Endothelial cell of umbilical vein (primary cell): ENCODE measurements at regions not wholly inside any gene's neighbourhood (a gene's known extent, or its start where the extent isn't known, plus 50 kb on each side); places are given as distances from the start of the nearest gene placed in this dataset.

ENCODE experiments used
- BruUV-seq: library from RNA; stranded (reverse); fragments of 400-500 nt; replicated peaks from 2 replicates; lab custom pipeline; 2021; lab: Mats Ljungman, UMichigan
- CTCF ChIA-PET: fragments of 300-600, 350-600 bp; sonication (Branson Sonifier 250); formaldehyde crosslinking; loops from one replicate; lab custom pipeline; 2021; ENCODE audit warnings: antibody characterized with exemption, inconsistent platforms; lab: Charles Lee
- POLR2A ChIA-PET: fragments of 300-600, 350-600 bp; sonication (Branson Sonifier 250); formaldehyde crosslinking; loops from one replicate; lab custom pipeline; 2021; ENCODE audit warnings: antibody characterized with exemption, inconsistent platforms; lab: Charles Lee
- DNase-seq: peaks from one replicate; pipeline ENCODE4 v3.0.0-alpha.2; 2011; ENCODE audit warnings: low read depth, low spot score
- FAIRE-seq: peaks from 2 replicates; lab custom pipeline; 2011; peaks lifted over from hg19 to GRCh38; lab: Jason Lieb, UNC
- H2AFZ ChIP-seq: 2 replicates; pipeline ENCODE4 v1.6.0; 2012; ENCODE audit warnings: low read depth, low read length, control low read depth, inconsistent platforms
- H3K27ac ChIP-seq: 2 replicates; pipeline ENCODE4 v1.5.1; 2011; ENCODE audit warnings: low read depth, mild to moderate bottlenecking, control low read depth, low read length, moderate library complexity; ENCODE audit not compliant: insufficient read depth
- H3K27me3 ChIP-seq, 2 experiments: 2 replicates each; pipeline versions ENCODE4 v1.6.0 to v1.6.1; 2011; ENCODE audit warnings: low read length in 2 of 2, mixed read lengths in 1 of 2; ENCODE audit not compliant: control insufficient read depth in 2 of 2, insufficient read depth in 2 of 2
- H3K36me3 ChIP-seq, 2 experiments: 2 replicates in 1 of 2; 3 replicates in 1 of 2; pipeline ENCODE4 v1.5.1; 2011; ENCODE audit warnings: low read length in 2 of 2, mild to moderate bottlenecking in 1 of 2, moderate library complexity in 1 of 2; ENCODE audit not compliant: control insufficient read depth in 2 of 2, insufficient read depth in 2 of 2; ENCODE audit errors: extremely low read depth in 1 of 2
- H3K4me1 ChIP-seq: 3 replicates; pipeline ENCODE4 v1.5.1; 2011; ENCODE audit warnings: mild to moderate bottlenecking, low read length; ENCODE audit not compliant: control insufficient read depth, insufficient read depth; ENCODE audit errors: extremely low read depth
- H3K4me2 ChIP-seq: 2 replicates; pipeline ENCODE4 v1.6.1; 2011; ENCODE audit warnings: low read length, control low read depth, mixed read lengths; ENCODE audit not compliant: insufficient read depth
- H3K4me3 ChIP-seq, 3 experiments: fragments of 200-600 bp in 1 of 3; sonication (generic), shearing (Covaris generic) in 1 of 3; replicated peaks in 1 of 3; 2 replicates each; pipeline ENCODE4 v1.5.1; 2011 to 2016; ENCODE audit warnings: control low read depth in 3 of 3, low read length in 3 of 3, mild to moderate bottlenecking in 2 of 3, inconsistent platforms in 1 of 3, low read depth in 1 of 3, moderate library complexity in 1 of 3; ENCODE audit not compliant: insufficient read depth in 1 of 3
- H3K79me2 ChIP-seq: 2 replicates; pipeline ENCODE4 v1.6.0; 2012; ENCODE audit warnings: low read length, inconsistent platforms; ENCODE audit not compliant: control insufficient read depth, insufficient read depth
- H3K9ac ChIP-seq: replicated peaks from 2 replicates; pipeline ENCODE3; 2011; ENCODE audit warnings: low read length, control low read depth; ENCODE audit not compliant: insufficient read depth; ENCODE audit errors: extremely low read depth
- H3K9me1 ChIP-seq: replicated peaks from 3 replicates; pipeline ENCODE4 v1.6.0; 2011; ENCODE audit warnings: mild to moderate bottlenecking, low read length; ENCODE audit not compliant: control insufficient read depth, insufficient read depth; ENCODE audit errors: extremely low read depth
- H3K9me3 ChIP-seq: replicated peaks from 2 replicates; pipeline ENCODE4 v1.5.1; 2012; ENCODE audit warnings: low read length, inconsistent platforms; ENCODE audit not compliant: control insufficient read depth, insufficient read depth
- H4K20me1 ChIP-seq: replicated peaks from 2 replicates; pipeline ENCODE3; 2011; ENCODE audit warnings: mild to moderate bottlenecking, low read length; ENCODE audit not compliant: control insufficient read depth, insufficient read depth; ENCODE audit errors: extremely low read depth
- CTCF ChIP-seq, 2 donors: IDR thresholded peaks; 1 replicate in 1 of 2; 2 replicates in 1 of 2; pipeline ENCODE4 v1.5.1; 2011; ENCODE audit warnings: low read length in 2 of 2, mild to moderate bottlenecking in 2 of 2, moderate library complexity in 2 of 2, control low read depth in 1 of 2, inconsistent platforms in 1 of 2, low read depth in 1 of 2; ENCODE audit not compliant: insufficient read depth in 1 of 2; ENCODE audit errors: extremely low read depth in 1 of 2
- EZH2 ChIP-seq: IDR thresholded peaks from 2 replicates; pipeline ENCODE4 v1.6.1; 2012; ENCODE audit warnings: borderline replicate concordance, low read depth, mild to moderate bottlenecking, moderate library complexity, low read length, inconsistent platforms; ENCODE audit not compliant: severe bottlenecking
- FOS ChIP-seq: IDR thresholded peaks from 2 replicates; pipeline ENCODE4 v1.6.1; 2011; ENCODE audit warnings: mild to moderate bottlenecking, low read length, moderate library complexity, borderline replicate concordance; ENCODE audit not compliant: insufficient read depth
- GATA2 ChIP-seq: IDR thresholded peaks from 2 replicates; pipeline ENCODE4 v1.7.0; 2011; ENCODE audit warnings: low read depth, mild to moderate bottlenecking, moderate library complexity, mixed read lengths, low read length; ENCODE audit not compliant: insufficient read length, insufficient read depth
- JUN ChIP-seq: IDR thresholded peaks from 2 replicates; pipeline ENCODE4 v1.6.1; 2011; ENCODE audit warnings: borderline replicate concordance, low read depth; ENCODE audit not compliant: insufficient read length, insufficient read depth
- MAX ChIP-seq: IDR thresholded peaks from 2 replicates; pipeline ENCODE4 v1.6.1; 2011; ENCODE audit not compliant: insufficient read depth, insufficient read length
- MYC ChIP-seq: IDR thresholded peaks from one replicate; pipeline ENCODE4 v1.6.1; 2011; ENCODE audit warnings: mild to moderate bottlenecking, low read depth, low read length
- POLR2A ChIP-seq: IDR thresholded peaks from 2 replicates; pipeline ENCODE4 v1.6.1; 2012; ENCODE audit warnings: low read depth, mild to moderate bottlenecking, control low read depth, low read length
- POLR2AphosphoS5 ChIP-seq: IDR thresholded peaks from 2 replicates; pipeline ENCODE4 v1.6.1; 2012; ENCODE audit warnings: low read depth, mild to moderate bottlenecking, control low read depth, low read length, moderate library complexity; ENCODE audit not compliant: insufficient read depth
- dilution Hi-C: fragments of 300-500 bp; cut with MboI; formaldehyde crosslinking; loops from one replicate; pipeline ENCODE4 v1.15.0; 2019; ENCODE audit warnings: low sequenced_read_pairs; ENCODE audit not compliant: extremely low pct_ligation_motif_present
- intact Hi-C: fragments of 100-400 bp; cut with micrococcal nuclease; formaldehyde crosslinking; loops from one replicate; pipeline ENCODE4 v1.10.0; 2022

GRCh38 chr17:14744761-14745473, 444.0 kb downstream of the HS3ST3B1 start:
- DNase-seq (no peak), FAIRE-seq (no peak)
- Histone ChIP-seq H3K36me3 (no peaks in the 10 kb centered on the region), H3K27me3 (no peaks in the 10 kb centered on the region), H3K4me2 (no peak overlapping the region), H2AFZ (no peak overlapping the region), H4K20me1 (no peaks in the 10 kb centered on the region), H3K27ac (no peak overlapping the region), H3K9ac (no peak overlapping the region), H3K9me1 (no peaks in the 10 kb centered on the region), H3K79me2 (no peaks in the 10 kb centered on the region), H3K9me3 (peaks cover 4% of the 10 kb centered on the region), H3K4me1 (no peaks in the 10 kb centered on the region), H3K4me3 (no peak overlapping the region)
- TF ChIP-seq JUN (no peak), POLR2A (no peak), EZH2 (no peak), CTCF (IDR thresholded peaks at IDR 0.05; ENCODE audit: extremely low read depth in 1 of 2, insufficient read depth in 1 of 2, low read depth in 1 of 2, low read length in 2 of 2) (no peak), FOS (no peak), MAX (no peak), MYC (no peak), GATA2 (no peak), POLR2AphosphoS5 (no peak)
- dilution Hi-C loops: no loop called here
- POLR2A ChIA-PET: no interaction called here
- intact Hi-C loops: no loop called here
- CTCF ChIA-PET: no interaction called here
- no TSS peak for BruUV-seq
